ENCODE measurements at regions not wholly inside any gene's neighbourhood (a gene's known extent, or its start where the extent isn't known, plus 50 kb on each side); places are given as distances from the start of the nearest gene placed in this dataset.

- Mint-ChIP-seq H3K27me3 (ENCODE audit: unreplicated experiment) (no peaks in the 10 kb centered on the region), H3K4me1 (ENCODE audit: low read depth, unreplicated experiment) (no peaks in the 10 kb centered on the region), H3K9me3 (ENCODE audit: unreplicated experiment) (no peaks in the 10 kb centered on the region), H3K36me3 (ENCODE audit: unreplicated experiment) (no peaks in the 10 kb centered on the region), H3K27ac (ENCODE audit: unreplicated experiment) (no peak overlapping the region), H3K4me3 (ENCODE audit: unreplicated experiment) (no peak overlapping the region)
- no peak for TF ChIP-seq CTCF (IDR thresholded peaks at IDR 0.05; ENCODE audit: partially characterized antibody, unreplicated experiment)
- DNase-seq, result no peak
Observed at GRCh38 chr9:13960011-13960765, 353.8 kb downstream of the NFIB start.

- Mint-ChIP-seq H3K4me3 (ENCODE audit: unreplicated experiment) (no peak overlapping the region), H3K4me1 (ENCODE audit: low read depth, unreplicated experiment) (no peaks in the 10 kb centered on the region), H3K36me3 (ENCODE audit: unreplicated experiment) (no peaks in the 10 kb centered on the region), H3K27me3 (ENCODE audit: unreplicated experiment) (no peaks in the 10 kb centered on the region), H3K27ac (ENCODE audit: unreplicated experiment) (no peak overlapping the region), H3K9me3 (ENCODE audit: unreplicated experiment) (no peaks in the 10 kb centered on the region)
- no peak for TF ChIP-seq CTCF (IDR thresholded peaks at IDR 0.05; ENCODE audit: partially characterized antibody, unreplicated experiment)
- no peak for DNase-seq
Observed at GRCh38 chr9:13958672-13959071, 355.3 kb downstream of the NFIB start.

- Mint-ChIP-seq H3K4me1 (ENCODE audit: low read depth, unreplicated experiment) (no peaks in the 10 kb centered on the region), H3K27me3 (ENCODE audit: unreplicated experiment) (no peaks in the 10 kb centered on the region), H3K36me3 (ENCODE audit: unreplicated experiment) (no peaks in the 10 kb centered on the region), H3K4me3 (ENCODE audit: unreplicated experiment) (no peak overlapping the region), H3K9me3 (ENCODE audit: unreplicated experiment) (no peaks in the 10 kb centered on the region), H3K27ac (ENCODE audit: unreplicated experiment) (no peak overlapping the region)
- no peak for TF ChIP-seq CTCF (IDR thresholded peaks at IDR 0.05; ENCODE audit: partially characterized antibody, unreplicated experiment)
- DNase-seq, result no peak
Observed at GRCh38 chr9:13957089-13957488, 356.9 kb downstream of the NFIB start.

- H3K27ac Mint-ChIP-seq (ENCODE audit: unreplicated experiment), result no peak overlapping the region
- H3K27me3 Mint-ChIP-seq (ENCODE audit: unreplicated experiment), result no peaks in the 10 kb centered on the region
- DNase-seq, result no peak
- no peak overlapping the region for H3K4me3 Mint-ChIP-seq (ENCODE audit: unreplicated experiment)
- no peaks in the 10 kb centered on the region for H3K9me3 Mint-ChIP-seq (ENCODE audit: unreplicated experiment)
- no peaks in the 10 kb centered on the region for H3K36me3 Mint-ChIP-seq (ENCODE audit: unreplicated experiment)
- no peaks in the 10 kb centered on the region for H3K4me1 Mint-ChIP-seq (ENCODE audit: low read depth, unreplicated experiment)
- no peak for TF ChIP-seq CTCF (IDR thresholded peaks at IDR 0.05; ENCODE audit: partially characterized antibody, unreplicated experiment)
Observed at GRCh38 chr9:13956107-13956506, 357.8 kb downstream of the NFIB start.

- no peaks in the 10 kb centered on the region for H3K36me3 Mint-ChIP-seq (ENCODE audit: unreplicated experiment)
- no peaks in the 10 kb centered on the region for H3K9me3 Mint-ChIP-seq (ENCODE audit: unreplicated experiment)
- no peak overlapping the region for H3K27ac Mint-ChIP-seq (ENCODE audit: unreplicated experiment)
- no peak for DNase-seq
- no peak overlapping the region for H3K4me3 Mint-ChIP-seq (ENCODE audit: unreplicated experiment)
- TF ChIP-seq CTCF (IDR thresholded peaks at IDR 0.05; ENCODE audit: partially characterized antibody, unreplicated experiment), result no peak
- no peaks in the 10 kb centered on the region for H3K27me3 Mint-ChIP-seq (ENCODE audit: unreplicated experiment)
- no peaks in the 10 kb centered on the region for H3K4me1 Mint-ChIP-seq (ENCODE audit: low read depth, unreplicated experiment)
Observed at GRCh38 chr9:13952906-13953305, 361.0 kb downstream of the NFIB start.
